SK-N-MC (cell line): ENCODE measurements at regions not wholly inside any gene's neighbourhood (a gene's known extent, or its start where the extent isn't known, plus 50 kb on each side); places are given as distances from the start of the nearest gene placed in this dataset.
"Not testable (repeated sequence)": the region's sequence is repeated elsewhere in the genome, so short reads cannot be mapped to it uniquely, and the experiment has no call there.

Experiments used
- DNase-seq: peaks from one replicate; pipeline ENCODE4 v3.0.0-alpha.2; 2011; ENCODE audit warnings: low read depth, low spot score
- H3K27ac ChIP-seq: fragments of 200-600 bp; sonication (generic); 2 replicates; pipeline ENCODE4 v1.5.1; 2016; ENCODE audit warnings: mixed run types
- H3K36me3 ChIP-seq: fragments of 200-600 bp; sonication (generic); 2 replicates; pipeline ENCODE4 v1.6.1; 2017; ENCODE audit warnings: antibody characterized with exemption, low read length, mixed read lengths; ENCODE audit not compliant: insufficient read depth
- H3K4me3 ChIP-seq: fragments of 200-600 bp; sonication (generic); 2 replicates; pipeline ENCODE4 v1.5.1; 2016
- H3K9ac ChIP-seq: fragments of 200-600 bp; sonication (generic); 2 replicates; pipeline ENCODE4 v1.8.0; 2017; ENCODE audit warnings: mixed run types, mixed read lengths; ENCODE audit not compliant: insufficient read length
- H3K9me3 ChIP-seq: fragments of 200-600 bp; sonication (generic); 2 replicates; pipeline ENCODE4 v1.6.1; 2017; ENCODE audit warnings: low read depth, mild to moderate bottlenecking, antibody characterized with exemption, low read length, moderate library complexity, mixed read lengths
- EZH2 ChIP-seq: fragments of 200-600 bp; sonication (generic); IDR thresholded peaks from one replicate; pipeline ENCODE4 v1.6.1; 2017; ENCODE audit warnings: antibody characterized with exemption
- FOXP2 ChIP-seq: optimal IDR thresholded peaks from 2 replicates; pipeline ENCODE3; 2011; ENCODE audit warnings: mild to moderate bottlenecking, moderate library complexity; ENCODE audit not compliant: insufficient read depth; ENCODE audit errors: extremely low read length, control extremely low read depth
- POLR2AphosphoS5 ChIP-seq: IDR thresholded peaks from 2 replicates; pipeline ENCODE4 v1.6.1; 2012; ENCODE audit warnings: mild to moderate bottlenecking, low read depth, low read length, borderline replicate concordance

DNA sequence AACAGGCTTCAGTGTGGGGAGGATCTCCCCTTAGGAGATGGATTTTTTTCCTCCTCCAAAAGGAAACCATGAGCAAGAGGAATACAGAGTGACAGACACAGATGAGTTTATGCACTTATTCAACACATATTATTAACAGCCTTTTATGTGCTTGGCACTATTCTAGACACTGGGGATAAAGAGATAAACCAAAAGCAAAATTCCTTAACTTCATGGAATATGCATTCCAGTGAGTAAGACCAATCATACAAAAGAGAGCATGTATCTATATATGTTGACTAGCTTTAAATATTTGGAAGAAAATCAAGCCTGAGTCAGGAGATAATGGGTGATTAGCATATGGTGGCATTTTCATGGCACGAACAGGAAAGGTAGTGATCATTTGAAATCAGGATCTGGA is 284.4 kb upstream of the RASGRP1 start:
- Histone ChIP-seq H3K9me3 (no peaks in the 10 kb centered on the region), H3K36me3 (no peaks in the 10 kb centered on the region), H3K27ac (no peak overlapping the region), H3K9ac (no peak overlapping the region), H3K4me3 (no peak overlapping the region)
- TF ChIP-seq FOXP2 (no peak), POLR2AphosphoS5 (no peak), EZH2 (no peak)
- DNase-seq: no peak

DNA sequence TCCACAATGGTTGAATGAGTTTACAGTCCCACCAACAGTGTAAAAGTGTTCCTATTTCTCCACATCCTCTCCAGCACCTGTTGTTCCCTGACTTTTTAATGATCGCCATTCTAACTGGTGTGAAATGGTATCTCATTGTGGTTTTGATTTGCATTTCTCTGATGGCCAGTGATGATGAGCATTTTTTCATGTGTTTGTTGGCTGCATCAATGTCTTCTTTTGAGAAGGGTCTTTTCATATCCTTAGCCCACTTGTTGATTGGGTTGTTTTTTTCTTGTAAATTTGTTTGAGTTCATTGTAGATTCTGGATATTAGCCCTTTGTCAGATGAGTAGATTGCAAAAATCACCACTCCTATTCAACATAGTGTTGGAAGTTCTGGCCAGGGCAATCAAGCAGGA is 287.6 kb upstream of the RASGRP1 start:
- not testable (repeated sequence) for H3K4me3 ChIP-seq, DNase-seq, H3K9me3 ChIP-seq, H3K27ac ChIP-seq, H3K36me3 ChIP-seq, H3K9ac ChIP-seq

DNA sequence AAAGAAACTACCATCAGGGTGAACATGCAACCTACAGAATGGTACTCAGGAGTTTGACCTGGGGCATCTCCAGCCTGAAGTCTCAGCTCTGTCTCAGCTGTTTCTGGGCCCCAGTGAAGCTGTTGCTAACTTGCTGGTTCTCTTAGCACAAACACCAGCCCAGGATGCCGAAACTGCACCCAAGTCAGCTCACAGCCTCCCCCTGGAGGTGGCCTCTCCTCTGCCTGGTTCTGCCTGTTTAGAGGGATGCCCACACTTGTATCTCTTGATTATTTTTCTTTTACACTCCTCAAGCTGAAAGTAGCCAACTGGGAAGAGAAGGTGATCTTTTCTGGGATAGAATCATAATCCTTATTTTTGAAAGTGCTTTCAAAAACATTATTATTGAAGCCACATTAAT is 289.0 kb upstream of the RASGRP1 start:
- H3K36me3 ChIP-seq: no peaks in the 10 kb centered on the region
- H3K9me3 ChIP-seq: no peaks in the 10 kb centered on the region
- no peak for TF ChIP-seq FOXP2
- no peak overlapping the region for H3K27ac ChIP-seq
- H3K9ac ChIP-seq: no peak overlapping the region
- DNase-seq: no peak
- H3K4me3 ChIP-seq: no peak overlapping the region

DNA sequence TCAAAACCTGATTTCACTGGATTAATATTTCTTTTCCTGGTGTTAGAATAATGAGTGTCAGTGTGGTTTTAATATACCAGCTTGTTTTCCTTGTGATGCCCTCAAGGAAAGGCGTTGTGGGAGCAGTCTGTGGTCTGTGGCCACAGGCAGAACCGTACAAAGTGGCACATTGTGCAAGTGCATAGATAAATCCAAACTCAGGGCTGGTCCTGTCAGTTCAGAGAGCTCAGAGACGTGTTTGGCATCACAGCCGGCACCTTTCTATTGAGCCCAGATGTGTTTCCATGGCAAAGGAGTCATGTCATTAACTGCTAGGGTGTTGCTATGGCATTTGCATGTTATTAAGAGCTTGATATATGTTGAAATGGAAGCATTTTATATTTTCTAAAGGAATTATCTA is 289.9 kb upstream of the RASGRP1 start:
- DNase-seq: no peak
- H3K36me3 ChIP-seq: no peaks in the 10 kb centered on the region
- no peak overlapping the region for H3K27ac ChIP-seq
- H3K4me3 ChIP-seq: no peak overlapping the region
- TF ChIP-seq POLR2AphosphoS5 (no peak), EZH2 (no peak), FOXP2 (no peak)
- H3K9me3 ChIP-seq: no peaks in the 10 kb centered on the region
- no peak overlapping the region for H3K9ac ChIP-seq

DNA sequence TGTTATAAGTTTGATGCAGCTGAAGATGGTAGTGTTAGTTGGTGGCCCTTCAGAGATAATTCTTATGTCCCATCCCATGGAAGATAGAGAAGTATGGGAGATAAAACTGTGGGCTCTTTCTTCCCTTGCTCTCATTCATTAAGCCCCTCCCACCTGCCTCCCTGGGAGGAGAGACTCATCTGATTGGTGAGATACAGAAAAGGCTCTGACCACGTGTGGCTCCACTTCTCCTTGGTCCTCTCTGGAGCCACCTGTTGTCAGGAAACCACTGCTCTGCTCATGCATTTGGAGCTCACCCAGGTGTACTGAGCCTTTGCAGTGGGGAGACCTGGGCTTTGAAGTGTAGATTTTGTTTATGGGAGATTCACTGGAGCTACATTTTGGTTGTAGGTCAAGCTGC is 293.2 kb upstream of the RASGRP1 start:
- H3K27ac ChIP-seq: no peak overlapping the region
- no peaks in the 10 kb centered on the region for H3K9me3 ChIP-seq
- H3K36me3 ChIP-seq: no peaks in the 10 kb centered on the region
- H3K4me3 ChIP-seq: no peak overlapping the region
- no peak for DNase-seq
- H3K9ac ChIP-seq: no peak overlapping the region
- no peak for TF ChIP-seq FOXP2
- no peak for TF ChIP-seq EZH2
- TF ChIP-seq POLR2AphosphoS5: no peak

DNA sequence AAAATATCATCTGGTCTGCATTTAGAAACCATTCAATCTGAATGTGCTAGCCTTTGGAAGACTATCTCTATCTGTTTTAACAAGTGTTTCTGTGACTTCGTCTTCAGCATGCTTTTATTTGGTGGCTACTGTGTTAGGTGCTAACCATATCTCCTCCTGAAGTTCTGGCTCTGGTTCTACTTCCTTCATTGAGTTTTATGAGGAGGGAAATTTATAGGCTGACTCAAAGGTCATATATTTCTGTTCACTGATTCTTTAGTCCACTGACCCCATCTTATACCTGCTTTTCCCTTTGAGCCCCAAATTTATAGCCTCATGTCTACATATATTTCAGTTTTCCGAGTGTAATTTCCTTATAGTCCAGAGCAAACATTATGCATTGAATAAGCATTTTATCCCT is 295.0 kb upstream of the RASGRP1 start:
- Histone ChIP-seq H3K36me3 (no peaks in the 10 kb centered on the region), H3K4me3 (no peak overlapping the region), H3K27ac (no peak overlapping the region), H3K9ac (no peak overlapping the region), H3K9me3 (no peaks in the 10 kb centered on the region)
- DNase-seq: no peak
- no peak for TF ChIP-seq EZH2
- no peak for TF ChIP-seq FOXP2
- TF ChIP-seq POLR2AphosphoS5: no peak

DNA sequence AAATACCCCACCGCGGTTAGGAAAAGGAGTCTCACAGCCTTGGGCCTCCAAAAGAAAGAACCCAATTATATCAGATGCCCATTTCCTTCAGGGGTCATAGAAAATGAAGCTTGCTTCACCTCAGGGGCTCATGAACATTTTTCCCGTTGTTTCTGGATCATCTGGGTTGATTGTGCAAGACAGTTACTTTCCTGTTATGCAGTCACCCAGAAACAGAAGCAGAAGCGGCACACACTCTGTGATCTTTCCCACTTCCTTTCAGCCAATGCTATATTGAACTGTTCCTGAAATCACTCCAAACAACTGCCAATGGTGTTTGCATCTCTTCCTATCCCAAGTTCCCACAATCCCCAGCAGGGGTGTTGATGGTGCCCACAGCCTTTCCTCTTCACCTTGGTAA is 295.6 kb upstream of the RASGRP1 start:
- Histone ChIP-seq H3K27ac (no peak overlapping the region), H3K9ac (no peak overlapping the region)
- no peak for DNase-seq

DNA sequence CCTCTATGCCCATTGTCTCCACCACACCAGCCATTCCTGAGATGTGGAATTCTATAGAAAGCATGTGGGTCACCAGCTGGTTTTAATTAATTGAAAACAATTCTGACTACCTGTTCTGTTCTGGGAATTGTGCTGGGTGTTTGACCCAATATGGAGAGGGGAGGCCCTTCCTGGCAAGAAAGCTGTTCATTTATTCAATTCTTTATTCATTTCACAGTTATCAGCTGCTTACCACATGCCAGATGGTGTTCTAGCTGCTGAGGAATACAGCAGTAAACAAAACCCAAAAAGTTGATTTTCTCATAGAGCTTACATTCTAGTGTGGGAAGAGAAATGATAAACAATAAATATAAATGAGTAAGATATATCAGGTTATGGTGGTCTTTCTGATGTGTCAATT is 296.1 kb upstream of the RASGRP1 start:
- DNase-seq: no peak

More for the DNA sequence above, 295.6 kb upstream of the RASGRP1 start:
- TF ChIP-seq FOXP2 (no peak), EZH2 (no peak), POLR2AphosphoS5 (no peak)
- Histone ChIP-seq H3K9me3 (no peaks in the 10 kb centered on the region), H3K36me3 (no peaks in the 10 kb centered on the region), H3K4me3 (no peak overlapping the region)

DNA sequence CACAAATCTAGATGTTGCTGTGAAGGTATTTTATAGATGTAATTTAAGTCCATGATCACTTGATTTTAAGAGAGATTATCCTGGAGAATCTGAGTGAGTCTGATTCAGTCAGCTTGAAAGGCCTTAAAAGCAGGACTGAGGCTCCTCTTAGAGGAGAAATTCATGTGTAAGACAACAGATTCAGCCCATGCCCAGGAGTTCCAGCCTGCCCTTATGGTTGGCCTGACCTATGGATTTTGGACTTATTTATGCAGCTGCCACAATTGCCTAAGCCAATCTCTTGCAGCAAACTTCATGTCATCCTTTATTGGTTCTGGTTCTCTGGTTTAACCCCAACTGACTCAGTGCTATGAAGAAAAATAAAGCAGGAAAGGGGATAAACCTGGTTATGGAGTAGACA is 296.5 kb upstream of the RASGRP1 start:
- no peak for TF ChIP-seq EZH2
- no peak for TF ChIP-seq POLR2AphosphoS5
- TF ChIP-seq FOXP2: no peak
- Histone ChIP-seq H3K4me3 (no peak overlapping the region), H3K36me3 (no peaks in the 10 kb centered on the region), H3K9ac (no peak overlapping the region), H3K27ac (no peak overlapping the region), H3K9me3 (no peaks in the 10 kb centered on the region)
- DNase-seq: no peak

More for the DNA sequence above, 296.1 kb upstream of the RASGRP1 start:
- H3K36me3 ChIP-seq: no peaks in the 10 kb centered on the region
- TF ChIP-seq FOXP2 (no peak), POLR2AphosphoS5 (no peak), EZH2 (no peak)
- no peak overlapping the region for H3K4me3 ChIP-seq
- no peak overlapping the region for H3K9ac ChIP-seq
- no peak overlapping the region for H3K27ac ChIP-seq
- H3K9me3 ChIP-seq: no peaks in the 10 kb centered on the region
